ENCODE measurements at regions not wholly inside any gene's neighbourhood (a gene's known extent, or its start where the extent isn't known, plus 50 kb on each side); places are given as distances from the start of the nearest gene placed in this dataset.

DNA sequence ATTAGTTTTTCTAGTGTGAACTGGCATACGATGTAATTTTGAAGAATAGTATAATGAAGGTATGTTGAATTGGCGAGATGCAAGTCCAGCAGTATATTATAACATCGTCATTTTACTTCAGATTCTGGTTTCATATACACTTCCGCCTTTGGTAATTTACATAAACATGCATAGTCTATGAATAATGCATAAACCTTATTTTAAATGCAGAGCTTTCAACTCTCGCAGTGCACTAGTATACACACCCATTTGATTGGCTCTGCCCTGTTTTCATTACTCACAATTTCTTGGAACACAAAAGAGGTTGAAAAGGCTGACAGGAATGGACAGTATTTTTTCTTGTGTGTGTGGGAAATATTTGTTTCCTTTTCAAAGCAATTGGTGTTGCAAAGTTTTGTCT lies 128.9 kb upstream of the CCNH start:
- TF ChIP-seq EZH2 (IDR thresholded peaks at IDR 0.05; ENCODE audit: borderline replicate concordance, insufficient read depth, low read depth, low read length, poor library complexity, severe bottlenecking) = no peak
- TF ChIP-seq, protein P1, sequence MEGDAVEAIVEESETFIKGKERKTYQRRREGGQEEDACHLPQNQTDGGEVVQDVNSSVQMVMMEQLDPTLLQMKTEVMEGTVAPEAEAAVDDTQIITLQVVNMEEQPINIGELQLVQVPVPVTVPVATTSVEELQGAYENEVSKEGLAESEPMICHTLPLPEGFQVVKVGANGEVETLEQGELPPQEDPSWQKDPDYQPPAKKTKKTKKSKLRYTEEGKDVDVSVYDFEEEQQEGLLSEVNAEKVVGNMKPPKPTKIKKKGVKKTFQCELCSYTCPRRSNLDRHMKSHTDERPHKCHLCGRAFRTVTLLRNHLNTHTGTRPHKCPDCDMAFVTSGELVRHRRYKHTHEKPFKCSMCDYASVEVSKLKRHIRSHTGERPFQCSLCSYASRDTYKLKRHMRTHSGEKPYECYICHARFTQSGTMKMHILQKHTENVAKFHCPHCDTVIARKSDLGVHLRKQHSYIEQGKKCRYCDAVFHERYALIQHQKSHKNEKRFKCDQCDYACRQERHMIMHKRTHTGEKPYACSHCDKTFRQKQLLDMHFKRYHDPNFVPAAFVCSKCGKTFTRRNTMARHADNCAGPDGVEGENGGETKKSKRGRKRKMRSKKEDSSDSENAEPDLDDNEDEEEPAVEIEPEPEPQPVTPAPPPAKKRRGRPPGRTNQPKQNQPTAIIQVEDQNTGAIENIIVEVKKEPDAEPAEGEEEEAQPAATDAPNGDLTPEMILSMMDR (IDR thresholded peaks at IDR 0.05) = no peak

All from B cell (primary cell).